T-helper 2 cell treated with Interferon-gamma antibody and Interleukin-4, amounts not matched to agents 100 ng/mL and 5 ng/mL, for 36 hours (primary cell): ENCODE measurements at regions not wholly inside any gene's neighbourhood (a gene's known extent, or its start where the extent isn't known, plus 50 kb on each side); places are given as distances from the start of the nearest gene placed in this dataset.

ENCODE experiments used
- intact Hi-C: fragments of 100-400 bp; cut with micrococcal nuclease; formaldehyde crosslinking; loops from one replicate; pipeline ENCODE4 v1.15.1; 2023

DNA sequence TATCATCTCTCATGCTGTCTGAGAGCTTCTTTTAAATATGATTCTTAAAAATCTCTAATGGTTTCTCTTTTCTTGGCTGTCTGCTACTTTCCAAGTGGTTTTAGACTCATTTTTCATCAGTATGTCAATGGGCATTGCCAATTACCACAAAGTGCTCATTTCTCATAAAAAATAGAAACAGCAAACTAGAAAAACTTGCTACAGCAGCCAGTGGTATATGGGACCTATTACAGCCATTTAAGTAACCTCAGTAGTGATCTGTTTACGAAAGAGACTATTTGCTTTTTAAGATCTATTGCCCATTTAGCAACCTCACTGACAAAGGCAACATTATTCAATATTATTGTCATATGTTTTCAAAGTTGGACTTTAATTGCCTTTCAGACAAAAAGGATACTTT is 207.1 kb upstream of the RHOBTB1 start:
- intact Hi-C loops = no loop called here

GRCh38 chr10:61148451-61148850 is 204.5 kb upstream of the RHOBTB1 start:
- intact Hi-C loops = no loop called here

GRCh38 chr10:61142987-61143386 is 199.0 kb upstream of the RHOBTB1 start:
- intact Hi-C loops = loop anchor here (2.0 to 5.0 kb wide), 2 partner anchors 142 to 449 kb away; no protein-coding TSS in a partner anchor

- intact Hi-C loops = loop anchor here (1.0 to 5.0 kb wide), 2 partner anchors 451 to 592 kb away; no protein-coding TSS in a partner anchor
These were observed 196.9 kb upstream of the RHOBTB1 start for GRCh38 chr10:61140765-61141392.

DNA sequence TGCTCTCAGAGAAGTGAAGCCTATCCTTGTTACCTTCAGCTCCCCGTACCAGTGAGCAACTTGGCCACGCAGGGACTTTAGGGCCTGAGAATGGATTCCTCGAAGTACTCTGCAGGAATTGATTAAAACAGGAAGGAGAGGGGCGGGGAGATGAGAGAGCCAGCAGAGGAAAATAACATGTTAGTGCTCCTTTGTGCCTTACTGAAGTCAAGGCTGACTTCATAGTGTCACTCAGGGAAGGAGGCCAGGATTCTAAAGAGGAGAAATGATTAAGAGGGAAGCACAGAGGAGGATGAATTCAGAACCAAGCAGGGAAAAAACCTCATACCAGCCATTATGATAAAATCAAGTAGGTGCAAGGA is 195.6 kb upstream of the RHOBTB1 start:
- intact Hi-C loops = no loop called here

- intact Hi-C loops = no loop called here
These were observed 195.0 kb upstream of the RHOBTB1 start for GRCh38 chr10:61138708-61139591.

- intact Hi-C loops = no loop called here
These were observed 192.2 kb upstream of the RHOBTB1 start for GRCh38 chr10:61136139-61136538.

GRCh38 chr10:61135276-61135721 is 191.3 kb upstream of the RHOBTB1 start:
- intact Hi-C loops = no loop called here

- intact Hi-C loops = no loop called here
These were observed 186.4 kb upstream of the RHOBTB1 start for GRCh38 chr10:61130366-61130765.

- intact Hi-C loops = no loop called here
These were observed 184.2 kb upstream of the RHOBTB1 start for GRCh38 chr10:61128196-61128595.

DNA sequence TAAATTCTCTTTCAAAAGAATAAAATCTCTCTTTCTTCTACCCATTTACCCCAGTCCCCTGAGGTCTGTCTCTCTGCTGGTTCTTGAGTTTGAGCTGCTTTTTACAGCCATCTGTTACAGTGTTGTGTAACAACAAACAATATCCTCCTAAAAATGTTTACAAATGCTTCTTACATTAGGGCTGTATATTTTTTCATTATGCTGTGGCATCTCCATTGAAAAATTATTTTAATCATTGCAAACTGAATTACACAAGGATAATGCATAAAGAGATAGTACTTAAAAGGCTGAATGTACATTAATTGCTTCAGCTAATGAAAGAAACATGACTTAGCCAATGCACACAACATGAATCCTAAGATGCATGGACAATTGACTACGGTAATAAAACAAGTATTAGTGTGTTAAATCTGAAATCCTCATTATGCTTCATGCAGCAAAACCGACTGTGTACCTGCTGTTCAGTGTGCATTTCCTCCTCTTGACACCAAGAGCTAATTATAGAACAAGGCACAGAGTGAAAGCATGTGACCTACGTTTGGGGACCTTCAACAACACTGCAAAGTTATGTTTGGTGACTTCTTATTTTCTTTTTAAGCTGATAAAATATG is 181.7 kb upstream of the RHOBTB1 start:
- intact Hi-C loops = no loop called here

- intact Hi-C loops = no loop called here
These were observed 181.0 kb upstream of the RHOBTB1 start for GRCh38 chr10:61124756-61125530.

DNA sequence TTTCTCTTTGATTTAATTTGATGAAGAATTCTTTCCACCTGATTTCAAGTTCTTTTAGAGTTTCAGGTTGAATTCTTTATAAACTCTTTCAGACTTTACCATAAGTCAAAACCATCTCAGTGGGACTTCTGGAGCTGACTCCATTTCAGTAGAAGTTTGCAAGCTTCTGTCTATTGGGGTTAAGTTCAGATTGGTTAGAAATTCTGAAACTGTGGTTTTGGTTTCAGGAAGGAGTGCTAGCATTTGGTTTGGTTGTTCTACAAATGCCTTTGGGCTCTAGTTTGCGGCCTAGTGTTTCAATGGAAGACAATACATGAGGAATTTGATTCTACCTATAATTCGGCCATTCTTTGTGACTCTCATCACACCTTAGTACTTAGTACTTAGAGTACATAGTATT is 176.8 kb upstream of the RHOBTB1 start:
- intact Hi-C loops = no loop called here

GRCh38 chr10:61119573-61119972 is 175.6 kb upstream of the RHOBTB1 start:
- intact Hi-C loops = no loop called here

DNA sequence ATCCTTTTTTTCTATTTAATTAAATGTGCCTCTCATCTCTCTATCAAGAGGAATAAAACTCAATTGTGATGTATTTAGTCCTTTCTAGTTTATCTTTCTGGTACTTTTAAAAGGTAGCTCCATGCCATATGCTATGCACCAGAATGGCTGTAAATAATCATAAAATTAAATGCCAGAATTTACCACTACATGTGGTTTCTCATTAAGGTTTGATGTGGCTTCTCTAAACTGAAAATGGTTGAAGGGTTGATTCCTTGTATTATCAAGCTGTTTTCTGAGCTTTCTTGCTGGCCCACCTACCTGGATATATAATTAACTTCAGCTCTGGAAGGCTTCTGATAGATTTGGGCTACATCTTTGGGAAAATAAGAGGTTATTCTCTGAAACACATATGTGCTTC is 171.9 kb upstream of the RHOBTB1 start:
- intact Hi-C loops = no loop called here

DNA sequence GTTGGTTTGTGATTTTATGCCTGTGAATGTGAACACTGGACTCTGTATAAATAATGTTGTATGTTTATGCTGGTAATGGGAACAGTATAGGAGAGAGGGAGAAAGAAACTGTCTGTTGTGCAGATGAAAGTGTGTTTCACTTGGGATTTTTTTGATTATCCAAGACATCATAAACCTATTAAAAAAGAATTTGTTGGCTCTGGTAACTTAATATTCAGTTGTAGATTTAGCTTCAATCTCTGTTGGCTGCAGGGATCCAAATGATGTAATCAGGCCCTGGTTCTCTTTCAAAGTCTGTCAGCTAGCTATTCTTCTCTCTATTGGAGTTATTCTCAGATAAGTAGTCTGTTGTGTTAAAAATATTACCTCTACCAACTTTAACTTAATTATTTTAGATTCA is 168.8 kb upstream of the RHOBTB1 start:
- intact Hi-C loops = no loop called here

DNA sequence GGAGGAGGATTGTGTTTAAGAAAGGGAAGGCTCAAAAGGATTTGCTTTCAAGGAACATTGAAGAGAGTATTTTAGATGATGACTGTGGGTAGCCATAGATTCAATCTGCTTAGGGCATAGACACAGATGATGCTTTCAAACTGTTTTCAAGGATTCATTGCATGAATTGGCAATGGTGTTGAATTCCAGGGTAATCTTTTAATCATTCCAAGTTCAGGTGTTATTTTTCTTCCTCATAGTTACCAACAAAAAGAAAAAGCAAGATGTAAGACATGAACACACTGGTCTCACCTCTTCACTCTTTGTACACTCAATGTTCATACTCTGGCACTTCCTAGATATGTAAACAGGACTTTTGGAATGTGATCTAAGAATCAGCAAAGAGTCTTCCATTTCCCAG is 167.0 kb upstream of the RHOBTB1 start:
- intact Hi-C loops = no loop called here

DNA sequence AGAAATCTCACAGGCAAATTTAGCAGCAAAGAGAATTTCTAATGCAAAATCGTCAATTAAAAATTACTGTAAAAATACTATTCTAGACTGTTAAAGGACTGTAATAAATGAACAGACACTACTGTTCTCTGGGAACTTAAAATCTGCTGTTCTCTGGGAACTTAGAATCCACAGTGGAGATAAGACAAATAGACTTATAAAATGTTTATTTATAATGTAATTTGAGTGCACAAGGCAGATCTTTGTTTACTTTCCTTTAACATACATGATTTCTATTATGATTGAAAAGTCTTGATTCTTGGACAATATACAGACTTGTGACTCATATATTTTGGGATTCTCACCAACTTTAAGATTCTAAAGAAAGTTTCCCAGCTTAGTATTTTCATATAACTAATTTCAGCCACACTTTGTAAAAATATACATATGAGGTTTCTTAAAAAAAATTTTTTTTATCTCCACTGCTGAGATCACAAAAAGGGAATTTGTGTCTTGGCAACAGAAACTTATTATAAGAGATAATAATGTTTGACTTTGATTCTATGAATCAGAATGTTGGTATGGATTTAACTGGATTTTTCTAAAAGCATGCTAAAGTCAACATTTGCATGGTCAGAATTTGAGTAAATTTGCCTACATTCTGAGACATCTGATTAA is 166.3 kb upstream of the RHOBTB1 start:
- intact Hi-C loops = no loop called here

GRCh38 chr10:61108915-61109314 is 164.9 kb upstream of the RHOBTB1 start:
- intact Hi-C loops = no loop called here

GRCh38 chr10:61100887-61101286 is 156.9 kb upstream of the RHOBTB1 start:
- intact Hi-C loops = no loop called here

DNA sequence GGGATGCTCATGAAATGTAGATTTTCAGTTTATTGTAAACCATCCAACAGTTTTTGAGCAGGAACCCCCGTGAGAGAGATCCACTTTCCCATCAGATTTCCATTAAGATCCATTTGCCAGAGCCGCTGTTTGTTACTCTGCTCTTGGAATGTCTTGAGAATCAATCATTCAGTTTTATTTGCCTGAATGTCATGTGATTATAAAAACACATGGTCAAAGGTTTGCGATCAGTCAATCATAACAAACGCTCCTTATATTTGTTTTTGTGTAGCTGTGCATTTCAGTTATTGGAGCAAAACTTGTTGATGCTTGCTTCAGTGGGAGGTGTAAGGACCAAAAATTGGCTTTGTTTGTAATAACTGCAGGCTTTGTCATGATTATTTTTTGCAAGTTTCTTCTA is 155.8 kb upstream of the RHOBTB1 start:
- intact Hi-C loops = no loop called here
